Mammary epithelial cell (primary cell): ENCODE measurements at regions not wholly inside any gene's neighbourhood (a gene's known extent, or its start where the extent isn't known, plus 50 kb on each side); places are given as distances from the start of the nearest gene placed in this dataset.

Experiments
- EZH2 ChIP-seq: IDR thresholded peaks from 2 replicates; pipeline ENCODE4 v1.6.1; 2012; ENCODE audit warnings: low read length, inconsistent platforms, borderline replicate concordance
- TF ChIP-seq, protein P1 (sequence below), 2 donors: IDR thresholded peaks in 1 of 2; conservative IDR thresholded peaks in 1 of 2; 2 replicates each; pipeline ENCODE4 v1.5.1; 2011 to 2012; ENCODE audit warnings: inconsistent platforms in 2 of 2, low read length in 2 of 2, mild to moderate bottlenecking in 2 of 2, control low read depth in 1 of 2, low read depth in 1 of 2; ENCODE audit not compliant: insufficient read depth in 1 of 2; ENCODE audit errors: extremely low read depth in 1 of 2

DNA sequence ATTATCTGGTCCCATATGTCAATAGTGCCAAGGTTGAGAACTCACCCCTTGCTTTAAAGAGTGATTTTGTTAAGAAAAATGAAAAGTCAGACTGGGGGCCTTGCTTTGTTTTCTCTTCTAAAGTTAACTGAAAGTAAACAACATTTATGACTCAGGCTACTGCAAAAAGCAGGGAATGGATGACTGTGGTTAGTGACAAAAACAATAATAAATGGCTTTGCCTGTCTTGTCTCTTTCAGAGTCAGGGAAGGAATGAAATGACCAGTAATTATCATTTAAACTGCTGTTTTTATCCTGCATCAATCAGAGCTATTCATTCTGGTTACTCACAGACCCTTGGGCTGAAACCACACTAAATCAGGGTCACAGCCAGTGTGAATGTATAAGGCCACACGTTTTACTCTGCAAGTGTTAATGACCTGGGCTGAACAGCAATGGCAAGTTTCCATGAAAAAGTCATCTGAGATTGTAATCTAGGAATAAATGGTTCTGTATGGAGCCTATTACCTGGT, 112.2 kb downstream of the ZNF608 start:
- TF ChIP-seq EZH2: no peak
- TF ChIP-seq, protein P1, sequence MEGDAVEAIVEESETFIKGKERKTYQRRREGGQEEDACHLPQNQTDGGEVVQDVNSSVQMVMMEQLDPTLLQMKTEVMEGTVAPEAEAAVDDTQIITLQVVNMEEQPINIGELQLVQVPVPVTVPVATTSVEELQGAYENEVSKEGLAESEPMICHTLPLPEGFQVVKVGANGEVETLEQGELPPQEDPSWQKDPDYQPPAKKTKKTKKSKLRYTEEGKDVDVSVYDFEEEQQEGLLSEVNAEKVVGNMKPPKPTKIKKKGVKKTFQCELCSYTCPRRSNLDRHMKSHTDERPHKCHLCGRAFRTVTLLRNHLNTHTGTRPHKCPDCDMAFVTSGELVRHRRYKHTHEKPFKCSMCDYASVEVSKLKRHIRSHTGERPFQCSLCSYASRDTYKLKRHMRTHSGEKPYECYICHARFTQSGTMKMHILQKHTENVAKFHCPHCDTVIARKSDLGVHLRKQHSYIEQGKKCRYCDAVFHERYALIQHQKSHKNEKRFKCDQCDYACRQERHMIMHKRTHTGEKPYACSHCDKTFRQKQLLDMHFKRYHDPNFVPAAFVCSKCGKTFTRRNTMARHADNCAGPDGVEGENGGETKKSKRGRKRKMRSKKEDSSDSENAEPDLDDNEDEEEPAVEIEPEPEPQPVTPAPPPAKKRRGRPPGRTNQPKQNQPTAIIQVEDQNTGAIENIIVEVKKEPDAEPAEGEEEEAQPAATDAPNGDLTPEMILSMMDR (conservative IDR thresholded peaks at IDR 0.05 in 1 of 2, IDR thresholded peaks at IDR 0.05 in 1 of 2; ENCODE audit: extremely low read depth in 1 of 2, insufficient read depth in 1 of 2, low read depth in 1 of 2, low read length in 2 of 2): no peak
